ENCODE measurements at regions not wholly inside any gene's neighbourhood (a gene's known extent, or its start where the extent isn't known, plus 50 kb on each side); places are given as distances from the start of the nearest gene placed in this dataset.

- no peak overlapping the region for H3K4me3 Mint-ChIP-seq
- Histone ChIP-seq H2AFZ (ENCODE audit: insufficient read depth, low read depth, low read length, poor library complexity, severe bottlenecking) (no peak overlapping the region), H3K4me1 (ENCODE audit: control insufficient read depth in 1 of 2, insufficient read depth in 2 of 2, low read length in 2 of 2) (no peaks in the 10 kb centered on the region), H3K79me2 (ENCODE audit: insufficient read depth, low read length) (no peaks in the 10 kb centered on the region), H3K9ac (ENCODE audit: insufficient read depth, low read length, poor library complexity, severe bottlenecking) (no peak overlapping the region), H4K20me1 (ENCODE audit: insufficient read depth, low read length) (no peaks in the 10 kb centered on the region), H3K27me3 (ENCODE audit: control insufficient read depth in 2 of 2, insufficient read depth in 2 of 2, low read length in 2 of 2) (no peaks in the 10 kb centered on the region), H3K9me3 (replicated peaks in 1 of 2; ENCODE audit: control insufficient read depth in 1 of 2, insufficient read depth in 1 of 2, low read length in 2 of 2) (no peaks in the 10 kb centered on the region), H3K27ac (ENCODE audit: low read depth in 1 of 2, low read length in 2 of 2) (no peak overlapping the region), H3K4me2 (replicated peaks; ENCODE audit: extremely low read depth, low read length, poor library complexity, severe bottlenecking) (no peak overlapping the region), H3K36me3 (replicated peaks in 1 of 2; ENCODE audit: control insufficient read depth in 1 of 2, insufficient read depth in 2 of 2, low read length in 2 of 2) (no peaks in the 10 kb centered on the region), H3K4me3 (replicated peaks in 1 of 3; ENCODE audit: low read depth in 2 of 3, low read length in 3 of 3) (no peak overlapping the region)
- intact Hi-C loops (cut with micrococcal nuclease): no loop called here
- H3K9me3 Mint-ChIP-seq: peaks cover 0 to 3% (median 0%) of the 10 kb centered on the region in 7 donors
- H3K36me3 Mint-ChIP-seq: no peaks in the 10 kb centered on the region
- H3K27ac Mint-ChIP-seq: no peak overlapping the region
- no CpG with 5 or more reads among the region's 4 CpGs for WGBS (ENCODE audit: insufficient coverage)
- DNase-seq: no peak
- H3K27me3 Mint-ChIP-seq (ENCODE audit: low read depth in 3 of 3): peaks cover 0 to 10% (median 2%) of the 10 kb centered on the region in 3 donors
- no peak for TF ChIP-seq CTCF (IDR thresholded peaks at IDR 0.05)
- H3K4me1 Mint-ChIP-seq: no peaks in the 10 kb centered on the region
Measured at GRCh38 chr4:163693776-163694175, 199.3 kb downstream of the TMA16 start.

DNA sequence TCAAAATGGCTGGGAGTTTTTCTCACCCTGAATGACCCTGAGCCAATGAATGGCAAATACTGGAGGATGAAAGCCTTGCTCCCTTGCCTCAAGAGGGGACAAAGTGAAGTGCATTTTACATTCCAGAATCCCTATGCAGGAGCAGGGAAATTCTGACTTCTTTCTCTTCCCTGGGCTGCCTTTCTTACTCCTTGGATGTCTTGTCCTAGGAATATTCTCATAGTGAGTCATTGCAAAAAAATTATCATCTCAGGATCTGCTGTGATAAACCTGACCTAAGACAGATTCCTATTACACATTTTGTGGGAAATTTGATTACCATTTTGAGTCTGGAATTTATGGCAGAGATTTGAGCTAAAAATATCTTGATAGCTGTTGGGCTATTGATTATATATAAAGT, 199.9 kb downstream of the TMA16 start:
- Histone ChIP-seq H3K9me3 (replicated peaks in 1 of 2; ENCODE audit: control insufficient read depth in 1 of 2, insufficient read depth in 1 of 2, low read length in 2 of 2) (no peaks in the 10 kb centered on the region), H3K4me3 (replicated peaks in 1 of 3; ENCODE audit: low read depth in 2 of 3, low read length in 3 of 3) (no peak overlapping the region), H3K4me2 (replicated peaks; ENCODE audit: extremely low read depth, low read length, poor library complexity, severe bottlenecking) (no peak overlapping the region), H3K36me3 (replicated peaks in 1 of 2; ENCODE audit: control insufficient read depth in 1 of 2, insufficient read depth in 2 of 2, low read length in 2 of 2) (no peaks in the 10 kb centered on the region), H3K27me3 (ENCODE audit: control insufficient read depth in 2 of 2, insufficient read depth in 2 of 2, low read length in 2 of 2) (no peaks in the 10 kb centered on the region), H3K79me2 (ENCODE audit: insufficient read depth, low read length) (no peaks in the 10 kb centered on the region), H3K4me1 (ENCODE audit: control insufficient read depth in 1 of 2, insufficient read depth in 2 of 2, low read length in 2 of 2) (no peaks in the 10 kb centered on the region), H4K20me1 (ENCODE audit: insufficient read depth, low read length) (no peaks in the 10 kb centered on the region), H3K27ac (ENCODE audit: low read depth in 1 of 2, low read length in 2 of 2) (no peak overlapping the region), H2AFZ (ENCODE audit: insufficient read depth, low read depth, low read length, poor library complexity, severe bottlenecking) (no peak overlapping the region), H3K9ac (ENCODE audit: insufficient read depth, low read length, poor library complexity, severe bottlenecking) (no peak overlapping the region)
- no peaks in the 10 kb centered on the region for H3K4me1 Mint-ChIP-seq
- no peak for DNase-seq
- peaks cover 0 to 10% (median 3%) of the 10 kb centered on the region in 3 donors for H3K27me3 Mint-ChIP-seq (ENCODE audit: low read depth in 3 of 3)
- no peak for TF ChIP-seq CTCF (IDR thresholded peaks at IDR 0.05)
- no peaks in the 10 kb centered on the region for H3K36me3 Mint-ChIP-seq
- H3K9me3 Mint-ChIP-seq: peaks cover 0 to 3% (median 0%) of the 10 kb centered on the region in 7 donors
- intact Hi-C loops (cut with micrococcal nuclease): no loop called here
- H3K27ac Mint-ChIP-seq: no peak overlapping the region
- no peak overlapping the region for H3K4me3 Mint-ChIP-seq

Measured in CD14-positive monocyte (primary cell).